GM19025 (cell line): ENCODE measurements at regions not wholly inside any gene's neighbourhood (a gene's known extent, or its start where the extent isn't known, plus 50 kb on each side); places are given as distances from the start of the nearest gene placed in this dataset.

Experiments
- ATAC-seq: cut with Tn5 transposase; IDR thresholded peaks from one replicate; pipeline ENCODE4 v1.9.1; 2021; ENCODE audit warnings: mild to moderate bottlenecking, low read depth, moderate library complexity; ENCODE audit not compliant: unreplicated experiment

DNA sequence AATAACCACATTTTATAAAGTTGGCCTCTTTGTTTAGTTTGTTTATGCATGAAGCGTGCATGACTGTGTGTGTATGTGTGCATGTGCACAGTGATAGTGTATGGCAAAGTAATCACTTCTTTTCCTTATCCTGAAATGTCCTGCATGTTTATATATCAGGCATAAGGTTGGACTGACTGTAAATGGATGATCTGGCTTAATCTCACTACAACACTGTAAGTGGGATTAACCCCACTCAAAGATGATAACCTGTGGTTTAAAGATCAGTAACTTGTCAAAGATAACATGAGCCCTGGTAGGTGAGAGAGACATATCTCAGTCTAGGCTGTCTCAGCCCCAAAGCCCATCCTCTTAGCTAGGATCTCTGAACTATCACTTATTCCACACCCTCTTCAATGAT, 376.6 kb upstream of the TSHZ2 start:
- ATAC-seq: no peak

DNA sequence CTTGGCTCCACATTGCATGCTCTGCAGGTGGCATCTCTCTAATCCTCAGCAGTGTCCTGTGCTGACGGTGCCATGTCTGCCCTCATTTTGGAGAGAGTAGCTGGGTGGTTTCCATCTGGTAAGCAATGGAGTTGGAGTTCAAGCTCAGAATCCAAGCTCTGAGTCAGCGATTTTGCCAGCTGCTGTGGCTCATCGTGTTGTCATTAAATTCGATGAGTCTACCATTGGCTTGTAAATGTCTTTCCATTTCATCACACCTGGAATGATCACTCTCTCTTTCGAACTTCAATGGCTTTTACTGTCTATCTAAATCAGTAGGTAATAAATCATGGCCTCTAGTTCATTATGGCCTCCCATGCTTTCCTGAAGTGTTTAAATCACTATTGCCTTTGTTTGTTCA, 378.5 kb upstream of the TSHZ2 start:
- no peak for ATAC-seq

DNA sequence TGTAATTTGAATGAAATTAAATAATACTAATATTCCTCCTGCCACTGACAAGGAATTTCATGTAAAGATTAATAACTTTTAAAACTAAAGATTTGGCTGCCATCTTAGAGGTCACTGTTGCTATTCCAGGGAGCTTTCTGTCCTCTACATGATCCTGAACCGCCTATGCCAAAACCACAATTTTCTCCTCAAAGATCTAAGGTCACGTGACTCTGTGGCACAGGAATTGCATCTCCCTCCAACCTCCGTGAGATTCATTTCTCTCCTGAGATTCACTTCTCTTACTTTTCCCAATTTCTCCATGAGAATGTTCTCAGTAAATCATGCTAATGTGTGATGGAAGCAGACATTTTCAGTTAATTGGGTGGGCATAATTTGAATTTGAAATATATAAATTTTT, 379.6 kb upstream of the TSHZ2 start:
- ATAC-seq: no peak

DNA sequence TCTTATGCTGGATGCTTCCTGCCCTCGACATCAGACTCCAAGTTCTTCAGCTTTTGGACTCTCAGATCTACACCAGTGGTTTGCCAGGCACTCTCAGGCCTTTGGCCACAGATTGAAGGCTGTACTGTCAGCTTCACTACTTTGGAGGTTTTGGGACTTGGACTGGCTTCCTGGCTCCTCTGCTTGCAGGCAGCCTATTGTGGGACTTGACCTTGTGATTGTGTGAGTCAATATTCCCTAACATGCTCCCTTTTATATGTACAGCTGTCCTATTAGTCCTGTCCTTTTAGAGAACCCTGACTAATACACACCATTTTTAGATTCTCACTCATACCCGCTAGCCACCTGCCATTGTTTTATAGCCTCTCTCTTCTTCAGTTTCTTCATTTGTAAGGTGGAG, 382.1 kb upstream of the TSHZ2 start:
- ATAC-seq: no peak

DNA sequence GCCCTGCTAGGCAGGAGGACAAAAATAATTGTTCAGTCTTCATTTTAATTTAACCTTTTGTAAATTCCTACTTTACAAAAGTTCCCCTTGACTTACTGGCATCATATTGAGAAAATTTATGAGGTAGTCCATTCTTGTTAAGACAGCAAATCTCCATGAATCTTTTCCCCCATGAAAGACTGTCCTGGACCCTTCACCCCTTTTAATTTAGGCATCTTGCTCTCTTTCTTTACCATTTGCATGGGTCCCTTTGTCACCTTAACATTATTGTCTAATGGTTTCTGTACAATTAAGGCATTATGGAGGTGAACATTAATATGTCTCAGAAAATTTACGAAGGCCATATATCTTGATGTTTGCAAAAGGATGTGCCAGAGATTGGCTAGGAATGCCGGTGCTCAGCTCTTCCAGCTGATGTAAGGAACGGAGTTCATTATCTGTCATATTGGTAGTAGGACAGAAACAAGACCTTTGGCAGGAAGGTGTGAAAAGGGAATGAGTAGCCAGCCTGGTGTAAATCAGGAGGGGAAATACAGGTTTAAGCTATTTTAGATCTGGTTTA, 382.8 kb upstream of the TSHZ2 start:
- no peak for ATAC-seq

DNA sequence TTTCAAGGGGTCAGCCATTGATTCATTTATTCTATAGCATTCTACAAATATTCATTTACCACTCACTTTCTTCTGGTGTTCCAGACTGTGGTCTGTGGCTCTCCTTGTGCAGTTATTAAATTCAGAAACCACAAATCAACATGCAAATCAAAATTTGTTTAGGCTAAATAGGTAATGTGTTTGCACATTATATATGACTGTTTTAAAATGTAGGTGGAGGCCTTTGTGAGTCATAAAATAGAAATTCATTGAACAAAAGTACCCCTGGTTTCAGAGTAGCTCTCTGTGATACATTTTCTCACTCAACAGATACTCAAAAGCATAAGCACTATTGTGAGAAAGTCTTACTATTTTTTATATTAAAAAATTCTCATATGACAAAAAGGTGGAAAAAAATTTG, 385.5 kb upstream of the TSHZ2 start:
- ATAC-seq: no peak

DNA sequence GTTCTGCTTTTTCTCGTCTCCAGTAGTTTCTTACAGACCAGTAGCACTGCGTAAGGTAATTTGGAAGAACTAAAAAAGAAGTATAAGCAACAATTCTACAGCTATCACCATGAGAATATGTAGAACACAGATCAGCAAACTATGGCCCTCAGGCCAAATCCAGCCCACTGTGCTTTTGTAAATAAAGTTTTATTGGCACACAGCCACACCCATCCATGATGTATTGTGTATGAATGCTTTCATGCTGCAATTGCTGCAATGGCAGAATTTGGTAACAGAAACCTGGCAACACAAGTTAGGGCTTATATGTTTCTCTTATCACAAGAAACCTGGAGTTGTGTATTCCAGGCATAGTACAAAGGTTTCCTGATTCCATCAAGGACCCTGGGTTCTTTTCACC, 386.8 kb upstream of the TSHZ2 start:
- ATAC-seq: no peak

DNA sequence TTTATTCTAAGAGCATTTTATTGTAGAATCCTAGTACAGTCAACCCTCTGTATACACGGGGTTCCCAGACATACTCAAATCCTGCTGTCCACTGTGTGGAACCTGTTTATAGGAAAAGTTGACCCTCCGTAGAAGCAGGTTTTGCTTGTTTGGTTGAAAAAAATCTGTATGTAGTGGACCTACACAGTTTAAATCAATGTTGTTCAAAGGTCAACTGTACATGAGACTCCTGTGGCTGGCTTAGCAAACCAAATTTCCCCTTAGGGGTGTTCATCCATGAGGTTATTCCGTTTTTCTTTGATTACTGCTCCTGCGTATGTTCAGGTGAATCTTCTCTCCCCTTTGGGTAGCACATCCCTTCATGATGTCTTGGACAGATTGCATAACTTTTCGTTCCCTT, 387.0 kb upstream of the ZFP64 start:
- no peak for ATAC-seq

DNA sequence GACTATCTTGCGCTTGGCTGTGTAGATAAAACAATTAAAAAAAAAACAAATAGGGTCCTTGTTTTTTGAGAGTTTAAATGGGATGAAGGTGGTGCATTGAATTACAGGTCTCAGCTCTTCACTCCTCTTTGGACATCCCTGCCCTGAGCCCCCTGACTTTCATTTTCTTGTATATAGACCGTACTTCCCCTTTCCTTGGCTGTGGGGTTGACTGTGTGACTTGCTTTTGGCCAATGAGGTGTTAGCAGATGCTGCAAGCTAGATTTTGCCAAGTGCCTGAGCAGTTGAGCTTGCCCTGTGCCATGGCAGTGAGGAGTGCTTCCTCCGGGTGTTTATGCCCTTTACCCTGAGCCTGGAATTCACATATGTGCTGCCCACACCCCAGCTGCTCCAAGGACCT, 386.1 kb upstream of the ZFP64 start:
- ATAC-seq: no peak

DNA sequence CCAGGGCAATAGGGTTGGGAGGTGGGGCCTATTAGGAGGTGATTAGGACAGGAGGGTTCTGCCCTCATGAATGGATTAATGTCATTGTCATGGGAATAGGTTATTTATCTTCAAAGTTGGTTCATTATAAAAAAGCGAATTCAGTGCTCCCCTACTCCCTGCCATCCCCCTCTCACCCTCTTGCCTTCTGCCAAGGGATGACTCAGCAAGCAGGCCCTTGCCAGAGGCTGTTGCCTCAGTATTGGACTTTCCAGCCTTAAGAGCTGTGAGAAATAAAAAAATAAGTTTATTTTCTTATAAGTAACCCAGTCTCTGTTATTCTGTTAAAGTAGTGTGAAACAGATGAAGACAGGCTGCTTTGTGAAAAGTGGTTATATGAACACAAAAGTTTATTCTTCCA, 381.1 kb upstream of the ZFP64 start:
- no peak for ATAC-seq

DNA sequence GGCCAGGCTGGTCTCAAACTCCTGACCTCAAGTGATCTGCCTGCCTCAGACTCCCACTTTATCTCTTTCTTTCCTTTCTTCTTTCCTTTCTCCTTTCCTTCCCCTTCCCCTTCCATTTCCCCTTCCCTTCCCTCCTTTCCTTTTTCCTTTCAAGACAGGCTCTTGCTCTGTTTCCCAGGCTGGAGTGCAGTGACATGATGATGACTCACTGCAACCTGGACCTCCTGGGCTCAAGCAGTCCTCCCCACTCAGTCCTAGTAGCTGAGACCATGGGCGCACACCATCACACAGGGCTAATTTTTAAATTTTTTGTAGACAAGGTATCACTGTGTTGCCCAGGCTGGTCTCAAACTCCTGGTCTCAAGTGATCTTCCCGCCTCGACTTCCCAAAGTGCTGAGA, 377.6 kb upstream of the ZFP64 start:
- ATAC-seq: no peak

DNA sequence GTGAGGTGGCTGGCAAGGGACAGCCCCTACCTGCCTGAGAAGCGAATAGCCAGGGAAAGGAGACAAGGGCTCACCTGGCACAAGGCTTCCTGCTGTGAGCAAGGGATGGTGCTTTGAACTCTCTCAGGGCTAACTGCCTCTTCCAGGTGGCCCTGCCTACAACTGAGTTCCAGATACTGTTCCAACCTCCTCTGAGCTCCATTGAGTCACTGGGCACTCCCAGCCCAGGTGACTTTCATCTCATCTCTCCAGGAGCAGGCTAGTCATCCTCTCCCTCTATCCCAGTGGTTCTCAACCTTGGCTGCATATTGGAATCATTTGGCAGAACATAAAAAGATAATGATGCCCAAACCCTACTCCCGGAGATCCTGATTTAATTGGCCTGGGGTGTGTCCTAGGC, 374.0 kb upstream of the ZFP64 start:
- no peak for ATAC-seq

DNA sequence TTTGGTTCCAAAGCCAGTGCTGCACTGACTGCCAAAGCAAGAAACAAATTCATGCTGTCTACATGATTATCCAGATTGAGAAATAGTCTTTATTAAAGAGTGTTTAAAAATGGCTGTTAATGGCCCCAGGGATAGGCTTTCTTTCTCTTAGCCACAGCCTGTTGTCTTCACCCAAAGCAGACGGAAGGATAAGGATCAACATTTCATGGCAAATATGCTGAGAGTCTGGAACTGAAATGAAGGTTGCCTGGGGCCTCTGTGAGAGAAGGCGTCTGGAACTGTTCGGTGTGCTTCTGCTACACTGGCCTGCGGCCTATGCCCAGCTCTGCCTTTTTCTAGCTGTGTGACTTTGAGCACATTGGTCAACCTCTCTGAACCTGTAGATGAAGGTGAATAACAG, 373.0 kb upstream of the ZFP64 start:
- no peak for ATAC-seq

DNA sequence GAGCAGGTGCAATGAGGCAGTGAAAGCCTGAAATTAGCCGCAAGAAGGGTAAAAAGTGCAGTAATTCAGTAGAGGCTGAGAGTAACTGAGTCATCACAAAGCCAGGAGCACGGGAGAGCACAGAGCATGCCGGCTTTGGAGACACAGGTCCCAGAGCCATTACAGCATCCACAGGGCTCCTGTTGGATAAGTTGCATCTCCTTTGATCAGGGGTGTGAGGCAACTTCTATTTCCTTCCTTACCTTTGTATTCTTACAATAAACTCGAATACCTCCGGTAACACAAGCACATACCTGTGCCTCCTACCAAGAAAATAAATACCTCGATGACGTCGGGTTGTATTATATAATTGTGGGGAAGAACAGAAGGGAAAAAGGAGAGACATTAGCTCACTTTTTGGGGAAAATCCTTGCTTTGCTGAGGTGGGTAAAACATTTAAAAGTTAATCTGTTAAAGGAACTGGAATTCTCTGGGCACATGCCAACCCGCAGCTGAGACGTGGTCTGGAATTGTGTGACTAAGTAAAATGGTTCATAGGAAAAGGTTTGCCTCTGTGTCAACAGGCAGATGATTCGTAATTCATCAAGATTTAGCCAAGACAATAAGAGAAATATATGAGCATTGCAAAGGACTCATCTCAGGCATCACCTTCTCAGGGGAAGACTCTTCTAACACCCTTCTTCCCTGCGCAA, 360.7 kb upstream of the ZFP64 start:
- no peak for ATAC-seq

DNA sequence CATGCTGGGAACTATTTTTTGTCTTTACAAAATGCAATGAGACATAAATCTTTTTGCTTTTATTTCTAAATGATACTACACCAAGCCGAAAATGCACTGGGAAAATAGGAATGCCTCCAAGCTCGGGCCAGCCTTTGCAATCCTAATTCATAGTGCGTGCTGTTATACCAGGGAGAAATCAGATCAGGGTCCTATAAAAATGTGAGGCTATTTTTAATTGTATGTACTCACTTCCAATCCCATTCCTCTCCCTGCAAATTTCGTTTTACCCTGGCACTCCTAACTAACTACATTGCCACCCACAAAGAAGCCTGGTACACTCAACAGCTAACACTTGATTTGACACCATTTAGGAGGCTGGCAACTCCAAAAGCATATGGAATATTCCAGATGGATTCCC, 350.6 kb upstream of the ZFP64 start:
- no peak for ATAC-seq

DNA sequence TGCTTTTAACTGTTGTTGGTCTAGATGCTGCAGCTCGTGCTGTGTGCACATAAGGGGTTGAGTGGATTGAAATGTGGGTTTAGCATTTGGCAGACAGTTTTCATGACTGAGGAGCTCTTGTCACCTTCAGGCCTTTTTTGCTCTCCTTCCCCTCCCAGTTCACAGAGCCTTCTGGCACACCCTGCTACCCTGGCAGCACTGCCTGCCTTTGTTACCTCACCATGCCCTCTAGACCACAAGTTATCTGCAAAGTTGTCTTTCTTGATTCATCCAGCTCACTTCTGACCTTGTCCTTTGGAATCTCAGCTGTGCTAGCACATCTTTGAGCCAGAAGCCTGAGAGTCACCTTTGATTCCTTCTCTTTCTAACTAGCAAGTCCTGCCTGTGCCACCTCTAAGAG, 348.9 kb upstream of the ZFP64 start:
- no peak for ATAC-seq

DNA sequence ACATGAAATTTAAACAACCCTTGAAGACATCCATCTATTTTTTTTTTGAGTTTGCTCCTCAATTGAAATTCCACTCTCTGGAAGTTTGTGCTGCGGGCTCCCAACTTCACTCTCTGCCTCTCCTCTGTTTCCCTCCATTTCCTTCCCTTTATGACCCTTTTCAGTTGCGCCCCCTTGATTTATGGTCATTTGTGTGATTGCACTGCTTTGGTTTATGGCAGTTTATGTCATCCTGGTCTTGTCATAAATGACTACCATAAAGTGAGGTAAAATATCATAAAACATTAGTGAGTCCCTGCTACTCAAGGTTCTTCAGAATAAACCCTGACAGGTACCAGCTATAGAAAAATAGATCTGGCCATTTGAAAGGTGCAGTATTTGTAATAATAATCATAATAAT, 348.3 kb upstream of the ZFP64 start:
- no peak for ATAC-seq

DNA sequence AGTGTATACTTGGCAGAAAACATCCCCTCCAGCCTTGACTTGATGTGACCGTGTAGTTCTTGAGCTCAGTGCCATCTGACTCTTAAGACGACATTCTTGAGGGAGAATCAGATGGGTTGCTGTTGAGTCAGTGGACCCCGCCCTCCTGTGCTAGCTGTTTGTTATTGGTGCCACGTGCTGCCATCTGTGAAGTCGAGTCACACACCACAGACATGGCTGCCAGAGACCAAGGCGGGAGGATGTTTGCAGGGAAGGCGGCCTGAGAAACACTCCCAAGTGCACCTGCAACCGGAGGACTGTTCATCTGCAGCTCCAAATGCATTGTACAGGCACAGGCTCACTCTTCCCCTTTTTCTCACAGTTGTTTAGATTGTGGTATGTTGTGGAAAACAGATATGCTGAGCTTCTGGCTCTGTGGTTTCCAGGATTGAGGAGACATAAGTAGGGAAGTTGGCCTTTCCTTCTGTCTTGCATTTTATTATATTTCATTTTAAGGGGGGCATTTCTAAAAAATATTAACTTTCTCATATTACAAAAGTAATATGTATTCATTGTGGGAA, 345.3 kb upstream of the ZFP64 start:
- no peak for ATAC-seq

DNA sequence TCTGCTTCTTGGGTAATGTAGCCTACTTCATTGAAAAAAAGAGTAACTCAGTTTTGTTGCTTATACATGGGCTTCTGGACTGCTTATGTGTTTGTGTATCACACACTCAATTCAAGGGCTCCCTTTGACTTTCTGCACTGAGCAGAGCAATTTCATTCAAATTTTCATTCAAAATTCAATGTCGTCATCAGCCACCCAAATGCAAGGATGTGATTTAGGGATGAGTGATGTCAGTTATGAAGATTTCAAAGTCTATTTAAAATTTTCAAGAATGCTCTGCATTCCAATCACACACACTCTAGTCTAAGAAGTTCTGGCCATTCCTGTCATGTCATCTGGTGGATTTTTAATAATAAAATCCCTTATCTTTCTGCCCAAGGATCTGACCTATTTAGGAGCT, 344.5 kb upstream of the ZFP64 start:
- no peak for ATAC-seq

DNA sequence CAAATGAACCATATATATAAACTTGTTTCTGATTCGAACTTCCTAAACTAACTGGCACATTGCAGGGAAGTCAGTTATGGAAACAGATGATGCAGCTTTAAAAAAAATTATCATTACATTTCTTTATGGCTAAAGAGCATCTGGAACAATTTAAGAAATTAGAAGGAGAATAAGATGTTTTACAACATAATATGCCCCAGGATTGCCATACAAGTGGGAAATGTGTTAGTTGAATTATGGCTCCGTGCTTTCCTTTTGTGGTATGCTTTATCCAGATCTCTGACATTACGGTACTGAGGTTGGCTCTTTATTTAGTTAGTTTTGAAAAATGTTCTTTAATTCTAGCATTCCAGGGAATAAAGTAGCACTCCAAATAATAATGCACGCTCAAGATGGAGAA, 343.0 kb upstream of the ZFP64 start:
- ATAC-seq: no peak

DNA sequence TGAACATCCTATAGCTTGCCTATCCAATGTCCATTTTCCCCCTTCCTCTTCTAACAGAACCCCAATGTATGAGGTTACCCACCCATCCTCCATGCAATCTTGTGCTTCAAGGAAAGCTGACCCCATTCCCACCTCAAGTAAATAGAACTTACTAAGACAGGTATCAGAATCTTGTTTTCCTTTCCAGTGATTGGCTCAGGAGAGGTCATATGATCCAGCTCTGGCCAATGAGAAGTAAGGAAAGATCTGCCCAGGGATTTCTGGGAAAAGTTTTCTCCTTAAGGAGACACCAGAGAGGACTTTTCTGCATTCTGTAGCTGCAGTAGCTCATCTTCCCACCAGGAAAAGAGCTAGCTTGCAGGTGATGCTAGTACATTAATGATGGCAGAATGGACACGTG, 341.8 kb upstream of the ZFP64 start:
- no peak for ATAC-seq

DNA sequence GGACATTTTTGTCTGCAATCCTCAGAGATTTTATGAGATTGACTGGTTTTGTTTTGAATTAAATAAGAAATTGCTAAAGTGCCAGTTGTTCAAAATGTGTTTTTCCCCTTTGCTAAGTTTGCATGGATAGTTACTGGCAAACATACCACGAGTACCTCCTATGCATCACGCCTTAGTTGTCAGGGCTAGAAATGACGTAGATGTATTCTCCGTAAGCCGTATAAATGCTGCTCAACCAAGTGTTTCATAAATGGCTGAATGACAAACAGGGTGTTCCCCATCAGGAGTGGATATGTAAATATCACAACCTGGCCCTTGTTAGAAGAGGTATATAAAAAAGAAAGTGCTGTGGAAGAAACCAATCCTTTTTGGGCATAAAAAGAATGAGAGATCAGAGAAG, 341.1 kb upstream of the ZFP64 start:
- ATAC-seq: no peak

DNA sequence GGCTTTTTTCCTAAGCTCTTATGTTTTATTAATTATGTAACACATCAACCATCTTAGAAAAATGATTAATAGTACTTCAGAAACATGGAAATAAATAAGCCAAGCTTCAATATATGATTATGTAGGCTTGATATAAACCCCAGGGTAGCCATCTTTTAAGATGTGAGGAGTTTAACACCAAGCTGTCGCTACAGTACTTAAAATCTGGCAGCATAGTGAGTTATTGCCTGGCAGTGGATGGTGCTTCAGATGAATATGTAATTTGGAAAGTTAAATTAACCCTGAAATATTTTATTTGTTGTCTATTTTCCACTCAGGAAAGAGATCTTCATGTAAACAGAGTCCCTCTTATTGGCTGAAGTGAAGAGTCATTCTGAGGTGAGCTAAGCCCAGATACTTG, 339.0 kb upstream of the ZFP64 start:
- ATAC-seq: no peak
